Mucosa of rectum (tissue), 2 donors: ENCODE measurements at regions not wholly inside any gene's neighbourhood (a gene's known extent, or its start where the extent isn't known, plus 50 kb on each side); places are given as distances from the start of the nearest gene placed in this dataset.

Experiments used
- H3K27ac ChIP-seq, 2 donors: one replicate each; pipeline ENCODE4 v1.7.0; 2013; ENCODE audit warnings: inconsistent platforms in 2 of 2, low read depth in 2 of 2, low read length in 2 of 2
- H3K27me3 ChIP-seq, 2 donors: one replicate each; pipeline ENCODE4 v1.7.0; 2013; ENCODE audit warnings: low read length in 2 of 2; ENCODE audit not compliant: control insufficient read depth in 2 of 2, insufficient read depth in 2 of 2
- H3K36me3 ChIP-seq, 2 donors: one replicate each; pipeline ENCODE4 v1.7.0; 2013; ENCODE audit warnings: low read length in 2 of 2; ENCODE audit not compliant: control insufficient read depth in 2 of 2, insufficient read depth in 2 of 2
- H3K4me1 ChIP-seq, 2 donors: one replicate each; pipeline ENCODE4 v1.7.0; 2013; ENCODE audit warnings: low read length in 2 of 2, mild to moderate bottlenecking in 1 of 2; ENCODE audit not compliant: control insufficient read depth in 2 of 2, insufficient read depth in 2 of 2
- H3K4me3 ChIP-seq, 2 donors: one replicate each; pipeline ENCODE4 v1.7.0; 2013; ENCODE audit warnings: low read length in 2 of 2
- H3K9ac ChIP-seq, 2 donors: one replicate each; pipeline ENCODE4 v1.7.0; 2013; ENCODE audit warnings: low read length in 2 of 2, low read depth in 1 of 2, mild to moderate bottlenecking in 1 of 2
- H3K9me3 ChIP-seq, 2 donors: one replicate each; pipeline ENCODE4 v1.7.0; 2013; ENCODE audit warnings: low read length in 2 of 2; ENCODE audit not compliant: control insufficient read depth in 2 of 2
- donor health status: healthy.
- donor health status: Normal muscosa, but diverticular disease.

DNA sequence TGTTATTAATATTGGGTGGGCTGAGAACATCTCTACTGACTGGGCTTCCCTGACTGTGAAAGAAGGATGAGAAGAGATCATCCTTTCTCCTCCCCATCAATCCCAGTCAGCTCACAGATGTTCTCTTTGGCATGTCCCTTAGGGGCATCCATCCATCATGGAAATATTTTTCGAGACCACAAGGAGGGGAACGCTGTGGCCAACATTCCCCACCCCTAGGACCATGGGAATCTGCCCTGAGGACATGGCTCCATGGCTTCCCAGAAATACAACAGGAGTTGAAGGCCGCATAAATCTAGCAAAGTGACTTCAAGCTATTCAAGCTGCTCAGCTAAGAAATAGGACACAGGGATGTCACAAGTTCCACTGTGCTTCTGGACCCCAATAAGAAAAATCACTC lies 456.8 kb downstream of the MED13L start:
- Histone ChIP-seq H3K27me3 (no peaks in the 10 kb centered on the region), H3K9me3 (no peaks in the 10 kb centered on the region), H3K9ac (no peak overlapping the region), H3K27ac (no peak overlapping the region), H3K4me1 (no peaks in the 10 kb centered on the region), H3K36me3 (no peaks in the 10 kb centered on the region), H3K4me3 (no peak overlapping the region)

DNA sequence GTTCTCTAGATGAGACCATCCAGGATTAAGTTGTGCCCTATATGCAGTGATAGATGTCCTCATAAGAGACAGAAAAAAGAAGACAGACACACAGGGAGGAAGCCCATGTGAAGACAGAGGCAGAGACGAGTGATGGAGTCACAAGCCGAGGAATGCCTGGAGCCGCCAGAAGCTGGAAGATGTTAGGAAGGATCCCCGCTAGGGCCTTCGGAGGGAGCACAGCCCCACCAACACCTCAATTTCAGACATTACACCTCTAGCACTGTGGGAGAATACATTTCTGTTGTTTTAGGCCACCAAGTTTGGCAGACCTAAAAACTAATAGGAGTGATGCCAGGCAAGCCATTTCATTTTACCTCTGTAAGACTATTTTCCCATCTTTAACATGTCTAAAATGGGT lies 458.5 kb downstream of the MED13L start:
- Histone ChIP-seq H3K9me3 (no peaks in the 10 kb centered on the region), H3K36me3 (no peaks in the 10 kb centered on the region), H3K9ac (no peak overlapping the region), H3K27ac (no peak overlapping the region), H3K4me1 (no peaks in the 10 kb centered on the region), H3K4me3 (no peak overlapping the region), H3K27me3 (no peaks in the 10 kb centered on the region)

DNA sequence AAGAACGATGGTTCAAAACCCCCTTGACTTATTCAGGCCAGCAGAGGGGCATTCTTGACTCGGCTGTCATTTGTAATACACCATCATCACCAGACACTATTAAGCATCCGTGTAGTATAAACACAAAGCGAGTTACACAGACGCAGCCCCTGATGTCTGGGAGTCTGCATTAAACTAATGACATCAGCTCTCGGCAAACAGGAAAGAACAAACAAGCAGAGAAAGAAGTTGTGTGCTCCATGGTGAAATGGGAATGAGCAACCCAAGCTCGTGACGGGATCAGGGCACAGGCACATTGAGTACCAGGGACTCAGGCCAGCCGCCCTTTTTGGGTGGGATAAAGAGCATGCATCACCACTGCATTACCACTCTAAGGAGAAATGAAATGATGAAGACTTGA lies 460.1 kb downstream of the MED13L start:
- H3K4me3 ChIP-seq: no peak overlapping the region
- no peak overlapping the region for H3K9ac ChIP-seq
- peaks cover 0 to 3% of the 10 kb centered on the region in 2 donors for H3K4me1 ChIP-seq
- no peak overlapping the region for H3K27ac ChIP-seq
- H3K36me3 ChIP-seq: no peaks in the 10 kb centered on the region
- H3K27me3 ChIP-seq: no peaks in the 10 kb centered on the region
- no peaks in the 10 kb centered on the region for H3K9me3 ChIP-seq

DNA sequence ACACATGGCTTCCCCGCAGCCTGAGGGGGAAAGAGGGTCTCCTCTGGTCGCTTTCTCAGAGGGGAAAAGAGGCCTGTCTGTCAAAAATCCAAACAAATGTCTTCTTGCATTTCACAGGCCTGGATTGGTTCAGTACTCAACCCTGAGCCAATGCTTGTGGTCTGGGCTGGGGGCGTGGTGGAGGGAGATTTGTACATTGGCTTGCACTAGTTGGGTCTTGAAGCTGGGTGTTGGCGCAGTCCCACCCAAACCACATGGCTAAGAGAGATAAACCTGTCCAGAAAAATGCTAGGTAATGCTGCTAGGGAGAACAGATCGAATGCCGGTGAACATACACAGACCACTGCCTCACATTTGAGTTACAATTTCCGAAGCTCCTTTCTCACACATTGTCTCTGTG lies 461.6 kb downstream of the MED13L start:
- H3K9me3 ChIP-seq: peaks cover 0 to 2% of the 10 kb centered on the region in 2 donors
- H3K27ac ChIP-seq: no peak overlapping the region
- no peaks in the 10 kb centered on the region for H3K27me3 ChIP-seq
- no peak overlapping the region for H3K4me3 ChIP-seq
- peaks cover under 1 to 6% of the 10 kb centered on the region in 2 donors for H3K4me1 ChIP-seq
- no peaks in the 10 kb centered on the region for H3K36me3 ChIP-seq
- H3K9ac ChIP-seq: no peak overlapping the region

DNA sequence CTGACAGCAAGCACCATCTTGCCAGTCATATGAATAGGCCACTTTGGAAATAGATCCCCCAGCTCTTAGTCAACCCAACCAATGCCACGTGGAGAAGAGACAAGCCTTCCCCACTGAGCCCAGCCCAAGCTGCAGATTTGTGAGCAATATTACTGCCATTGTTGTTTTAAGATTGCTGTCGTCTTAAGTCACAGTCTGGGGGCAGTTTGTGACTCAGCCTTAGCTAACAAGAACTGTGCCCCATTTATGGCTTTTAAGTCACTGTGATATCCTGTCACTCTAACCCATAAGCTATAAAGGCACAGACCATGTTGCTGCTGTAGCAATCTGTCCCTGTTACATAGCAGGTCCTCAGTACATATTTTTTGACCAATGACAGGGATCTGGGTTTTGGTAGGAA lies 464.2 kb downstream of the MED13L start:
- H3K9me3 ChIP-seq: peaks cover 0 to 2% of the 10 kb centered on the region in 2 donors
- no peaks in the 10 kb centered on the region for H3K36me3 ChIP-seq

DNA sequence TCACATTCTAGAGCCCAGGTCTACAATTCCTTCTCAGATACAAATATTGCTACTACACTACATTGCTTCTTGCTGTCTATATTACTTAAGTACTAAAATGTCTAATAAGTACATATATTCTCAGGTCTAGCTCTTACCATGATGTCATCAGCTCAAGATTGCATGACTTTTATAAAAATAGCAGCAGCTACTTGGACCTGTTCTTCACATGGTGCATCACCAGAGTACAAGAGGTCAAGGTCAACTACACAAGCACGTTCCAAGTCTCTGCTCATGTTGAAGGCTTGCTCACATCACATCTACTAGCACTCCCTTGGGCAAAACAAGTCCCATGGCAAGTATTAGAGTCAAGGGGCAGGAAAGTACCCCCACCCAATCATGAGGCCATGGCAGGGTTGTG lies 465.6 kb downstream of the MED13L start:
- peaks cover 0 to 2% of the 10 kb centered on the region in 2 donors for H3K9me3 ChIP-seq
- no peak overlapping the region for H3K27ac ChIP-seq
- no peak overlapping the region for H3K9ac ChIP-seq
- H3K27me3 ChIP-seq: no peaks in the 10 kb centered on the region
- no peaks in the 10 kb centered on the region for H3K36me3 ChIP-seq
- H3K4me3 ChIP-seq: no peak overlapping the region
- H3K4me1 ChIP-seq: peaks cover 6 to 17% of the 10 kb centered on the region in 2 donors

More for the DNA sequence above, 464.2 kb downstream of the MED13L start:
- no peaks in the 10 kb centered on the region for H3K27me3 ChIP-seq
- no peak overlapping the region for H3K9ac ChIP-seq
- peaks cover 6 to 17% of the 10 kb centered on the region in 2 donors for H3K4me1 ChIP-seq
- H3K27ac ChIP-seq: no peak overlapping the region
- H3K4me3 ChIP-seq: no peak overlapping the region

DNA sequence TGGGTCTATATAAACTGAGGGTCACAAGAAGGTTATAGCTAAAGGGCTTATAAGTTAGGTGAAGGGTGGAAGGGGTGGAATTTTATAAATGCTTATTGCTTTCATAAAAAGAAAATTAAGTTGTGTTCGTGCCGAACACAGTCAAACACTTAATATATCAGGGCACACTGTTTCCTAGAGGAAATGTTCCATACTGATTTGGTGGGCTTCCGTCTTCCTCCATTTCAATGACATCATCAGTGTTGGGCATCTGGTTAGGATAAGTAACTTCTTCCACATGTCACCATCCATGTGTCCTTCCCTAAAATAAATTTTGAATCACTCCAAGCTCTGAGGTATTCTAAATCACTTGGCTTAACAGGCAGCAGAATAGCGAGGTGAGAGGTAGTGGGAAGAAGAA lies 466.4 kb downstream of the MED13L start:
- Histone ChIP-seq H3K4me1 (peaks cover 6 to 17% of the 10 kb centered on the region in 2 donors), H3K9me3 (peaks cover 0 to 2% of the 10 kb centered on the region in 2 donors), H3K9ac (no peak overlapping the region), H3K4me3 (peak overlapping the region in 1 of 2 donors; percentile 50), H3K27ac (no peak overlapping the region), H3K36me3 (no peaks in the 10 kb centered on the region), H3K27me3 (no peaks in the 10 kb centered on the region)

DNA sequence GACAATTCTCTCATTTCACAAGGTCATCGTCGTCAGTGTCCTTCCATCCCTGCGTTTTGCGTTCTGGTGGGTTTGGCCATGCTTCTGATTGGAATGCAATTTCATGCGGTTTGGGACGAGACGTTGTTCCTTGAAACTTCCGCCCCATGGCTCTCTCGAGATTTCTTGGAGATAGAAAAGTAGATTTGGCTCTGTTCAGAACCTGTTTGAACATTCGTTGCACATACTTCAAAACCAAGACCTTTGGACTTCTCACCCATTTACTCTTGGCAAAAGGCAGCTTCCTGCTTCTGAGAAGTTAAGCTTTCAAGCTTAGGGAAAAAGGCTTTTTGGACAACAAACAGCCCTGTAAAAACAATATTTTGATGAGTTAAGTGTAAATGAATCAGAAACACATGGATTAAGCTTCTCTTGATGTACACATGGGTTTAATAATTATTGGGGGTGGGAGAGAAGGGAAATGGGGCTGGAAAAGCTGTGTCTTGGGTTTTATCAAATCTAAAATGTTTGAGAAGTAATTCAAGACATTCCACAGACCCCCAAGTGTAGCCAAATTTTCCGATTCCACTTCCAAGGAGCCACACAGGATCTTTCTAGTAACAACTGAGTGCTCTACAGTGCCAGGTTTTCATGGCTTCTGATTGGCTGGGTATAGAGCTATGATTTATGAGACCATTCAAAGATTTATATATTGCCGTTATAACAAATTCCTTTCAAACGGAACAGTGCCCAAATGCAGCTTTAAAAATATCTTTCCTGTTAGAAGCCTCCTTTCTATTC lies 467.2 kb downstream of the MED13L start:
- peaks cover 6 to 17% of the 10 kb centered on the region in 2 donors for H3K4me1 ChIP-seq
- peak overlapping the region; percentile 46 to 50 for H3K4me3 ChIP-seq
- no peaks in the 10 kb centered on the region for H3K36me3 ChIP-seq
- H3K9ac ChIP-seq: no peak overlapping the region
- no peaks in the 10 kb centered on the region for H3K27me3 ChIP-seq
- peaks cover 0 to 2% of the 10 kb centered on the region in 2 donors for H3K9me3 ChIP-seq
- H3K27ac ChIP-seq: peak overlapping the region in 1 of 2 donors; percentile 38

DNA sequence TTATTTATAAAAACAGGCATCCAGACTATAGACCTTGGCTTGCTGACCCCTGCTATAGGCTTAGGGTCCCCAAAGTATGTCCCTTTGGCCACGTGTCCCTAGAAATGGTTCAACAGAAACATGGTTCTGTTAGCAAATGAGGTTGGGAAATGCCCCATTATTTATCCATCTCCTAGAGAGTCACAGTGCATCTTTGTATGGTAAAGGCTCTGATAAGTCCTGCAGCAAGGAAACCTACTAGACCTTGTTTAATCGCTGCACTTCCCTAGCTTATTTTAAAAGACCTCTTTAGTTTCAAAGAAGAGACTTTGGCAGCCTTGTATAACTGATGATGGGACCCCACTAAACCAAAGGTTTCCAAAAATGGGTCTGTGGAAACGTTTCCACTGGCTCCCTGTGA lies 471.5 kb downstream of the MED13L start:
- no peaks in the 10 kb centered on the region for H3K36me3 ChIP-seq
- H3K27ac ChIP-seq: no peak overlapping the region
- no peak overlapping the region for H3K9ac ChIP-seq
- H3K9me3 ChIP-seq: no peaks in the 10 kb centered on the region
- H3K4me3 ChIP-seq: no peak overlapping the region
- peaks cover 6 to 11% of the 10 kb centered on the region in 2 donors for H3K4me1 ChIP-seq
- no peaks in the 10 kb centered on the region for H3K27me3 ChIP-seq

DNA sequence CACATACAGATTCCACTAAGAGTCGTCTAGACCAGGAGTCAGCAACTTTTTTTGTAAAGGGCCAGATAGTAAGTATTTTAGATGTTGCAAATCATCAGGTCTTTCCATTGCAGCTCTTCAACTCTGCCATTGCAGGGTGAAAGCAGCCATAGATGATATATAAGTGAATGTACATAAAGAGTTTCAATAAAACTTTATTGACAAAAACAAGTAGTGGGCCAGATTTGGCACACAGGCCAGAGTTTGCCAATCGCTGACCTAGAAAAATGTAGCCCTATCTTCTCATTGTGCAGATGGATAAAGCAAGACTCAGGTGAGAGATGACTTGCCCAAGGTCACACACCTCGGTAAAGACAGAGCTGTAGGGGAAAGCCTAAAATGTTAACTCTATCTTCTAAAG lies 474.7 kb downstream of the MED13L start:
- Histone ChIP-seq H3K9me3 (no peaks in the 10 kb centered on the region), H3K36me3 (no peaks in the 10 kb centered on the region), H3K27me3 (no peaks in the 10 kb centered on the region), H3K9ac (no peak overlapping the region), H3K4me3 (no peak overlapping the region), H3K4me1 (peaks cover 0 to 4% of the 10 kb centered on the region in 2 donors), H3K27ac (no peak overlapping the region)
